ENCODE measurements at regions not wholly inside any gene's neighbourhood (a gene's known extent, or its start where the extent isn't known, plus 50 kb on each side); places are given as distances from the start of the nearest gene placed in this dataset.

- Histone ChIP-seq H3K9ac (ENCODE audit: low read depth, low read length, poor library complexity, severe bottlenecking) (no peak overlapping the region), H2AFZ (ENCODE audit: low read length) (no peak overlapping the region)
Observed at GRCh38 chr19:29067831-29068230, 145.1 kb downstream of the UQCRFS1 start.

GRCh38 chr19:29062475-29063435 is 150.2 kb downstream of the UQCRFS1 start:
- TF ChIP-seq EZH2phosphoT487 (IDR thresholded peaks at IDR 0.05; ENCODE audit: borderline replicate concordance) (no peak), CTCF (conservative IDR thresholded peaks at IDR 0.05; ENCODE audit: low read length) (no peak)
- Histone ChIP-seq H3F3A (ENCODE audit: low read depth) (no peaks in the 10 kb centered on the region), H3K9me2 (replicated peaks; ENCODE audit: low read depth, low read length) (no peaks in the 10 kb centered on the region), H3K9ac (ENCODE audit: low read depth, low read length, poor library complexity, severe bottlenecking) (no peak overlapping the region), H4K20me1 (ENCODE audit: insufficient read depth, low read length, poor library complexity, severe bottlenecking) (no peaks in the 10 kb centered on the region), H2AFZ (ENCODE audit: low read length) (no peak overlapping the region), H3K36me3 (ENCODE audit: insufficient read depth, low read length) (no peaks in the 10 kb centered on the region), H3K4me3 (ENCODE audit: low read length, poor library complexity, severe bottlenecking) (no peak overlapping the region), H3K4me2 (ENCODE audit: low read depth, low read length, poor library complexity, severe bottlenecking) (no peak overlapping the region), H3K9me3 (ENCODE audit: insufficient read depth, low read depth, low read length) (peaks cover 2% of the 10 kb centered on the region; the same call in 1 of the 2 replicates), H3K4me1 (ENCODE audit: insufficient read depth, low read length, poor library complexity, severe bottlenecking) (no peaks in the 10 kb centered on the region), H3K27me3 (ENCODE audit: insufficient read depth, low read length, poor library complexity, severe bottlenecking) (no peaks in the 10 kb centered on the region), H3K79me2 (ENCODE audit: insufficient read depth, low read length) (no peaks in the 10 kb centered on the region)

More at GRCh38 chr19:29067831-29068230, 145.1 kb downstream of the UQCRFS1 start:
- TF ChIP-seq CTCF (conservative IDR thresholded peaks at IDR 0.05; ENCODE audit: low read length), result no peak
- TF ChIP-seq EZH2phosphoT487 (IDR thresholded peaks at IDR 0.05; ENCODE audit: borderline replicate concordance), result no peak
- no peaks in the 10 kb centered on the region for H3K79me2 ChIP-seq (ENCODE audit: insufficient read depth, low read length)
- peaks cover 2% of the 10 kb centered on the region; the same call in 1 of the 2 replicates for H3K9me3 ChIP-seq (ENCODE audit: insufficient read depth, low read depth, low read length)
- no peaks in the 10 kb centered on the region for H4K20me1 ChIP-seq (ENCODE audit: insufficient read depth, low read length, poor library complexity, severe bottlenecking)
- H3K27me3 ChIP-seq (ENCODE audit: insufficient read depth, low read length, poor library complexity, severe bottlenecking), result no peaks in the 10 kb centered on the region
- no peaks in the 10 kb centered on the region for H3K9me2 ChIP-seq (replicated peaks; ENCODE audit: low read depth, low read length)
- H3K4me2 ChIP-seq (ENCODE audit: low read depth, low read length, poor library complexity, severe bottlenecking), result no peak overlapping the region
- H3F3A ChIP-seq (ENCODE audit: low read depth), result no peaks in the 10 kb centered on the region
- no peaks in the 10 kb centered on the region for H3K4me1 ChIP-seq (ENCODE audit: insufficient read depth, low read length, poor library complexity, severe bottlenecking)
- H3K36me3 ChIP-seq (ENCODE audit: insufficient read depth, low read length), result no peaks in the 10 kb centered on the region
- H3K4me3 ChIP-seq (ENCODE audit: low read length, poor library complexity, severe bottlenecking), result no peak overlapping the region

- H3K4me2 ChIP-seq (ENCODE audit: low read depth, low read length, poor library complexity, severe bottlenecking), result no peak overlapping the region
- H3K27me3 ChIP-seq (ENCODE audit: insufficient read depth, low read length, poor library complexity, severe bottlenecking), result no peaks in the 10 kb centered on the region
- no peaks in the 10 kb centered on the region for H3K79me2 ChIP-seq (ENCODE audit: insufficient read depth, low read length)
- no peak overlapping the region for H2AFZ ChIP-seq (ENCODE audit: low read length)
- no peaks in the 10 kb centered on the region; the same call in 1 of the 2 replicates for H3K9me3 ChIP-seq (ENCODE audit: insufficient read depth, low read depth, low read length)
- no peaks in the 10 kb centered on the region for H3K4me1 ChIP-seq (ENCODE audit: insufficient read depth, low read length, poor library complexity, severe bottlenecking)
- no peak overlapping the region for H3K9ac ChIP-seq (ENCODE audit: low read depth, low read length, poor library complexity, severe bottlenecking)
- no peaks in the 10 kb centered on the region for H3K36me3 ChIP-seq (ENCODE audit: insufficient read depth, low read length)
- TF ChIP-seq EZH2phosphoT487 (IDR thresholded peaks at IDR 0.05; ENCODE audit: borderline replicate concordance) (no peak), CTCF (conservative IDR thresholded peaks at IDR 0.05; ENCODE audit: low read length) (no peak)
- H3K4me3 ChIP-seq (ENCODE audit: low read length, poor library complexity, severe bottlenecking), result no peak overlapping the region
- H3K9me2 ChIP-seq (replicated peaks; ENCODE audit: low read depth, low read length), result no peaks in the 10 kb centered on the region
- H3F3A ChIP-seq (ENCODE audit: low read depth), result no peaks in the 10 kb centered on the region
- H4K20me1 ChIP-seq (ENCODE audit: insufficient read depth, low read length, poor library complexity, severe bottlenecking), result no peaks in the 10 kb centered on the region
Observed at GRCh38 chr19:29060813-29061364, 152.1 kb downstream of the UQCRFS1 start.

All from Loucy (cell line).